SU-DHL-6 (cell line): ENCODE measurements at regions not wholly inside any gene's neighbourhood (a gene's known extent, or its start where the extent isn't known, plus 50 kb on each side); places are given as distances from the start of the nearest gene placed in this dataset.
A peak's percentile ranks its signal among the peaks of the same experiment; 100 is the strongest.

ENCODE experiments used
- H2AFZ ChIP-seq: fragments of 200-600 bp; sonication (generic); 2 replicates; pipeline ENCODE4 v1.6.1; 2014; ENCODE audit warnings: low read depth, mild to moderate bottlenecking, moderate library complexity, mixed read lengths, antibody characterized with exemption, low read length; ENCODE audit not compliant: severe bottlenecking
- H3F3A ChIP-seq: fragments of 200-600 bp; shearing (Covaris generic); 2 replicates; pipeline ENCODE4 v1.6.0; 2016; ENCODE audit warnings: antibody characterized with exemption, mild to moderate bottlenecking; ENCODE audit not compliant: insufficient read depth
- H3K27ac ChIP-seq: fragments of 200-600 bp; sonication (generic); 2 replicates; pipeline ENCODE4 v1.5.1; 2016; ENCODE audit warnings: low read depth, mild to moderate bottlenecking, low read length, moderate library complexity, mixed read lengths
- H3K27me3 ChIP-seq: fragments of 200-600 bp; sonication (generic), shearing (Covaris generic); 2 replicates; pipeline ENCODE4 v1.6.0; 2014; ENCODE audit warnings: mild to moderate bottlenecking, low read length
- H3K36me3 ChIP-seq: fragments of 200-600 bp; sonication (generic); 2 replicates; pipeline ENCODE4 v1.6.1; 2014; ENCODE audit warnings: mild to moderate bottlenecking, low read length, mixed read lengths
- H3K4me2 ChIP-seq: fragments of 300-600, 200-600 bp; shearing (Covaris generic), sonication (generic); 2 replicates; pipeline ENCODE4 v1.6.0; 2014; ENCODE audit warnings: low read length, low read depth, mild to moderate bottlenecking; ENCODE audit not compliant: poor library complexity, severe bottlenecking
- H3K4me3 ChIP-seq: fragments of 200-600 bp; sonication (generic); 2 replicates; pipeline ENCODE4 v1.5.1; 2014; ENCODE audit warnings: antibody characterized with exemption, low read length, mild to moderate bottlenecking, mixed read lengths; ENCODE audit not compliant: insufficient read depth, poor library complexity, severe bottlenecking
- H3K79me2 ChIP-seq: fragments of 200-600 bp; sonication (generic); 2 replicates; pipeline ENCODE4 v1.6.1; 2014; ENCODE audit warnings: mild to moderate bottlenecking, low read length, moderate library complexity; ENCODE audit not compliant: insufficient read depth
- H3K9ac ChIP-seq: fragments of 200-600 bp; sonication (generic); 2 replicates; pipeline ENCODE4 v1.7.0; 2014; ENCODE audit warnings: mild to moderate bottlenecking, low read length
- H3K9me2 ChIP-seq: fragments of 200-600 bp; sonication (generic); replicated peaks from 2 replicates; pipeline ENCODE4 v1.6.1; 2014; ENCODE audit warnings: low read length; ENCODE audit not compliant: insufficient read depth
- H3K9me3 ChIP-seq: fragments of 200-600 bp; sonication (generic); 2 replicates; pipeline ENCODE4 v1.6.1; 2014; ENCODE audit warnings: low read length, mixed read lengths; ENCODE audit not compliant: insufficient read depth
- H4K20me1 ChIP-seq: fragments of 200-600 bp; sonication (generic); 2 replicates; pipeline ENCODE4 v1.6.1; 2014; ENCODE audit warnings: low read depth, mild to moderate bottlenecking, antibody characterized with exemption, low read length, moderate library complexity, mixed read lengths
- CTCF ChIP-seq: fragments of 200-600 bp; sonication (generic); IDR thresholded peaks from one replicate; pipeline ENCODE4 v1.5.1; 2017; ENCODE audit warnings: antibody characterized with exemption, mild to moderate bottlenecking, low read length, moderate library complexity; ENCODE audit not compliant: insufficient read depth, poor library complexity, severe bottlenecking
- EZH2phosphoT487 ChIP-seq: fragments of 200-600 bp; sonication (generic), shearing (Covaris generic); conservative IDR thresholded peaks from 2 replicates; pipeline ENCODE4 v1.6.1; 2018; ENCODE audit warnings: mild to moderate bottlenecking, antibody characterized with exemption, low read length, moderate library complexity, mixed read lengths

DNA sequence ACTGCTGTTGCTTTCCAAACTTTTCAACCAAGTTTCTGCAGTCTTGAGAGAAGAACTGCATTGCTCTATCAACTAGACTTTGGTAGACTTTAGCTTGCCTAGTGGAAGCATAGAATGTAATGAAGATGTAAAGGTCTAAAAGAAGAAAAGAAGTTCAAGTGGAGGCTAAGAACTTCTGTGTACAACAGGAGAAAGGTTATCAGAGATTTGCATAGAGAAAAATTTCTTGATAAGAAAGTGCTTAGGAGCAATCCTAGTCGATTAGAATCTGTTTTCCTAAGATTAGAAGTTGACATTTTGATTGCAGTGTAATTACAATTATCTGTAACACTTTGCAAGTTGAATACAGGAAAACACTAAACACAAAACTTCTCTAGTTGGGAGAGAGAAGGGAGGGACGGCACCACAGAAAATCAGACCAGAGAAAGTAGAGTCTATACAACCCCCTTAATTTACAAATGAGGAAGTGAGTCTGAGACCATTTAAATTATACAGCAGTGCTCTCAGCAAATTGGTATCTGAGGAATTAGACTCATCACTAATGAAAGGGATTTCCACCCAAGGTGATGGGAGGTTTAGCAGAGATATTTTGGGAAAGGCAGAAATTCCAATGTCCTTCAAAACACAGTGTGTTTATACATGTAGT lies 194.3 kb upstream of the MARCKS start:
- no peaks in the 10 kb centered on the region for H3F3A ChIP-seq
- H3K9me2 ChIP-seq, result no peaks in the 10 kb centered on the region
- H3K27ac ChIP-seq, result no peak overlapping the region
- TF ChIP-seq CTCF (no peak), EZH2phosphoT487 (no peak)
- H3K4me3 ChIP-seq, result no peak overlapping the region
- H3K9me3 ChIP-seq, result no peaks in the 10 kb centered on the region
- H3K9ac ChIP-seq, result no peak overlapping the region
- no peaks in the 10 kb centered on the region for H3K27me3 ChIP-seq
- no peaks in the 10 kb centered on the region for H3K79me2 ChIP-seq
- H4K20me1 ChIP-seq, result no peaks in the 10 kb centered on the region
- H3K4me2 ChIP-seq, result no peak overlapping the region
- no peaks in the 10 kb centered on the region for H3K36me3 ChIP-seq
- peak overlapping the region; percentile 4 for H2AFZ ChIP-seq

DNA sequence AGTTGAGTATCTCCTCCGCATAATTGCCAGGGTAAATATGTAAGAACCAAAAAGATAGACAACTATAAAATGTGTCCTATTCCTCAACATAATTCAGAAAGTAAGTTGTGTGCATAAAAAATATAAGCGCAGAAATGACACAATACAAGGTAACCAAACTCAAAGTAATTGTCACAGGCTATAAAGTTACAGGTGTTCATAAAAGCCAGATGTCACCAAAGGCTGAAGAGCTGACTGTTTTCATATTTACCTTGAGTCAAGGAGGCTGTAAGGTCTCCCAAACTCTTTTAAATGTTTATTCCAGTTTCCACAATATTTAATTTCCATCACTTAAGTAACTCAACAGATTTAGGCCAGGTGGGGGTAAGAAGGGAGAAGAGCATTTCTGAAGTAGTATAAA lies 192.2 kb upstream of the MARCKS start:
- no peaks in the 10 kb centered on the region for H3K9me2 ChIP-seq
- no peak overlapping the region for H3K27ac ChIP-seq
- H3K9ac ChIP-seq, result no peak overlapping the region
- H3K36me3 ChIP-seq, result no peaks in the 10 kb centered on the region
- no peaks in the 10 kb centered on the region for H3K79me2 ChIP-seq
- no peaks in the 10 kb centered on the region for H4K20me1 ChIP-seq
- H3K9me3 ChIP-seq, result no peaks in the 10 kb centered on the region
- H3K27me3 ChIP-seq, result no peaks in the 10 kb centered on the region
- H3K4me3 ChIP-seq, result no peak overlapping the region
- no peak overlapping the region for H2AFZ ChIP-seq
- H3K4me2 ChIP-seq, result no peak overlapping the region
- TF ChIP-seq EZH2phosphoT487 (no peak), CTCF (no peak)
- no peaks in the 10 kb centered on the region for H3F3A ChIP-seq

DNA sequence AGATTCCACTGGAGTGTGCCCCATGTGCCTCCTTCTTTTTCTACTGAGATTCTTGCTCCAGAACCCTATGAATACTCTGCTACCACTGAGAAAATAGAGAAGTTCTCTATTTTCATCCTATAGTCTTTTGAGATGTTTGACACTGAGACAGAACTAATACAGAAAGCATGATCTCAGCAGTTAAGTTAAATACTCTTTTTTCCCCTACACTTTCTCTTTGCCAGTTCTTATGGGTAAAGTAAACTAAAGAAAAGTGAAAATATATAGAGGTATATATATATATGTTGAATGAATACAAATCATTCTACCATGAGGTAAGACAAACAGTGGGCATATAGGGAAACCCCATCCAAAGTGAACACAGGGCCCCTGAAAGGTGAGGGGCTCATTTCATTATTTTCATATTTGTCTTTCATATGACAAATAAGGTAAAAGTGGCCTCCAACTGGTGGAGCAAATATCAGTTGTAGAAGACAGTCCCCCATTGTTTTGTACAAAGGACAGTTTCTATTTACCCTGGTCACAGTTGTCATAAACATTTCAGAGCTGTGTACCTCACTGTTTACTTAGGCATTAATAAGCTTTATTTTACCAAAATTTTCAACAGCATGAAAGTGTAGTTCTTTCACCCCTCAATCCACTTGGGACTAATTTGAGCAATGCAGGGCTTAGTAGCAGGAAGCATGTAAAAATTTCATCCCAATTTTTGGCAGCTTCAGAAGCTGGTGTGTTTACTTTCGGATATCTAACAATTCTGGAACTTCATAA lies 188.3 kb upstream of the MARCKS start:
- no peaks in the 10 kb centered on the region for H3F3A ChIP-seq
- no peaks in the 10 kb centered on the region for H3K9me2 ChIP-seq
- no peak overlapping the region for H3K4me3 ChIP-seq
- no peak overlapping the region for H2AFZ ChIP-seq
- no peaks in the 10 kb centered on the region for H3K27me3 ChIP-seq
- H3K36me3 ChIP-seq, result no peaks in the 10 kb centered on the region
- no peak for TF ChIP-seq EZH2phosphoT487
- no peak overlapping the region for H3K27ac ChIP-seq
- H4K20me1 ChIP-seq, result no peaks in the 10 kb centered on the region
- no peak overlapping the region for H3K4me2 ChIP-seq
- H3K9me3 ChIP-seq, result no peaks in the 10 kb centered on the region
- no peaks in the 10 kb centered on the region for H3K79me2 ChIP-seq
- H3K9ac ChIP-seq, result no peak overlapping the region

- H3K79me2 ChIP-seq, result no peaks in the 10 kb centered on the region
- no peaks in the 10 kb centered on the region for H3K9me2 ChIP-seq
- no peaks in the 10 kb centered on the region for H4K20me1 ChIP-seq
- TF ChIP-seq EZH2phosphoT487, result no peak
- no peak for TF ChIP-seq CTCF
- H3K4me3 ChIP-seq, result no peak overlapping the region
- no peak overlapping the region for H3K9ac ChIP-seq
- H2AFZ ChIP-seq, result no peak overlapping the region
- no peak overlapping the region for H3K27ac ChIP-seq
- H3K4me2 ChIP-seq, result no peak overlapping the region
- no peaks in the 10 kb centered on the region for H3K27me3 ChIP-seq
- H3K9me3 ChIP-seq, result no peaks in the 10 kb centered on the region
- H3F3A ChIP-seq, result no peaks in the 10 kb centered on the region
- H3K36me3 ChIP-seq, result no peaks in the 10 kb centered on the region
These were observed 187.5 kb upstream of the MARCKS start for GRCh38 chr6:113669606-113670005.
